C4-2B (cell line): ENCODE measurements at regions not wholly inside any gene's neighbourhood (a gene's known extent, or its start where the extent isn't known, plus 50 kb on each side); places are given as distances from the start of the nearest gene placed in this dataset.
"Not testable (repeated sequence)": the region's sequence is repeated elsewhere in the genome, so short reads cannot be mapped to it uniquely, and the experiment has no call there.

Experiments used
- H3K27ac ChIP-seq: fragments of 450-650 bp; 2 replicates; pipeline ENCODE4 v1.5.1; 2017
- ZFX ChIP-seq: fragments of 450-650 bp; IDR thresholded peaks from 2 replicates; pipeline ENCODE4 v1.6.1; 2017
- TF ChIP-seq, protein P1 (sequence below): fragments of 450-650 bp; conservative IDR thresholded peaks from 2 replicates; pipeline ENCODE4 v1.5.1; 2017; ENCODE audit warnings: mild to moderate bottlenecking

DNA sequence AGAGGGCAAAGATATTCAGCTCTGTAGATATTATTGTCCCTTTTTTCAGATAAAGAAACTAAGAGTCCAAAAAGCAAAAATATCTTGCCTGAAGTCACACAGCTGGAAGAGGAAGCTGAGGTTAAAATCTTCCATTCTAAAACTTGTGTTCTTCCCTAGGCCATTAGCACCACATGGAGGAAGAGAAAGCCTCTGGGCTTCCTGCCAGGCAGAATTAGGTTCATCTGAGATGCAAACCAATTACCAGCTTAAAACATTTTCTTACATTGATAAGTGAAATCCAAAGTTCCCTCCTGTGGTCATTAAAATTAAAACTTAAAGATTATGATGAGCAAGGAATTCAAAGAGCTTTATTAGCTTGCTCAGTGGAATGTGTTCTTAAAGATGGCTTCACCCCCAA lies 235.3 kb upstream of the SETMAR start:
- TF ChIP-seq, protein P1, sequence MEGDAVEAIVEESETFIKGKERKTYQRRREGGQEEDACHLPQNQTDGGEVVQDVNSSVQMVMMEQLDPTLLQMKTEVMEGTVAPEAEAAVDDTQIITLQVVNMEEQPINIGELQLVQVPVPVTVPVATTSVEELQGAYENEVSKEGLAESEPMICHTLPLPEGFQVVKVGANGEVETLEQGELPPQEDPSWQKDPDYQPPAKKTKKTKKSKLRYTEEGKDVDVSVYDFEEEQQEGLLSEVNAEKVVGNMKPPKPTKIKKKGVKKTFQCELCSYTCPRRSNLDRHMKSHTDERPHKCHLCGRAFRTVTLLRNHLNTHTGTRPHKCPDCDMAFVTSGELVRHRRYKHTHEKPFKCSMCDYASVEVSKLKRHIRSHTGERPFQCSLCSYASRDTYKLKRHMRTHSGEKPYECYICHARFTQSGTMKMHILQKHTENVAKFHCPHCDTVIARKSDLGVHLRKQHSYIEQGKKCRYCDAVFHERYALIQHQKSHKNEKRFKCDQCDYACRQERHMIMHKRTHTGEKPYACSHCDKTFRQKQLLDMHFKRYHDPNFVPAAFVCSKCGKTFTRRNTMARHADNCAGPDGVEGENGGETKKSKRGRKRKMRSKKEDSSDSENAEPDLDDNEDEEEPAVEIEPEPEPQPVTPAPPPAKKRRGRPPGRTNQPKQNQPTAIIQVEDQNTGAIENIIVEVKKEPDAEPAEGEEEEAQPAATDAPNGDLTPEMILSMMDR: no peak
- no peak for TF ChIP-seq ZFX
- no peak overlapping the region for H3K27ac ChIP-seq

DNA sequence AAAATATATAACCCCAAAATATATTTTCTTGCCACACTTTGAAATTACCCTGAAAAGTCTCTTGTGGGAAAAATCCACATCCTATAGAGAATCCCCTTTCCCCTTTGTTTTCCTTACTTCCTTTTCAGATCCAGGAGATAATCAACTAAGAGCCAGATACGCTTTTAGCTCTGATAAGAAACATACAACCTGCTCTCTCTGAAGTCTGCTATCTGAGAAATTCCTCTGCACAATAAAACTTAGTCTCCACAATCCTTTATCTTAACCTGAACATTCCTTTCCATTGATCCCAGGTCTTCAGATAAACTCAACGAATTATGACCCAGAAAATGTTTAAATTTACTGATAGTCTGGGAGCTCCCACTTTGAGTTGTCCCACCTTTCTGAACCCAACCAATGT lies 233.4 kb upstream of the SETMAR start:
- TF ChIP-seq ZFX: no peak
- TF ChIP-seq, protein P1: no peak
- no peak overlapping the region for H3K27ac ChIP-seq

- H3K27ac ChIP-seq: no peak overlapping the region
- TF ChIP-seq ZFX: no peak
- TF ChIP-seq, protein P1: no peak
These were observed 231.5 kb upstream of the SETMAR start for GRCh38 chr3:4071481-4072184.

DNA sequence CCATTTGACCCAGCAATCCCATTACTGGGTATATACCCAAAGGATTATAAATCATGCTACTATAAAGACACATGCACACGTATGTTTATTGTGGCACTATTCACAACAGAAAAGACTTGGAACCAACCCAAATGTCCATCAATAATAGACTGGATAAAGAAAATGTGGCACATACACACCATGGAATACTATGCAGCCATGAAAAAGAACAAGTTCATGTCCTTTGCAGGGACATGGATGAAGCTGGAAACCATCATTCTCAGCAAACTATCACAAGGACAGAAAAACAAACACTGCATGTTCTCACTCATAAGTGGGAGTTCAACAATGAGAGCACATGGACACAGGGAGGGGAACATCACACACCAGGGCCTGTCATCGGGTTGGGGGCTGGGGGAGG lies 225.9 kb upstream of the SETMAR start:
- not testable (repeated sequence) for H3K27ac ChIP-seq

- H3K27ac ChIP-seq: no peak overlapping the region
- TF ChIP-seq ZFX: no peak
- TF ChIP-seq, protein P1: no peak
These were observed 225.2 kb upstream of the SETMAR start for GRCh38 chr3:4077950-4078349.

GRCh38 chr3:4078903-4079302 lies 224.3 kb upstream of the SETMAR start:
- no peak overlapping the region for H3K27ac ChIP-seq
- TF ChIP-seq ZFX: no peak
- TF ChIP-seq, protein P1: no peak

- TF ChIP-seq, protein P1: no peak
- TF ChIP-seq ZFX: no peak
- no peak overlapping the region for H3K27ac ChIP-seq
These were observed 223.6 kb upstream of the SETMAR start for GRCh38 chr3:4079339-4080195.
